HG03520 (cell line): ENCODE measurements at regions not wholly inside any gene's neighbourhood (a gene's known extent, or its start where the extent isn't known, plus 50 kb on each side); places are given as distances from the start of the nearest gene placed in this dataset.

Source experiments
- ATAC-seq: cut with Tn5 transposase; IDR thresholded peaks from one replicate; pipeline ENCODE4 v1.9.1; 2021; ENCODE audit warnings: mild to moderate bottlenecking, moderate library complexity; ENCODE audit not compliant: unreplicated experiment

- ATAC-seq: no peak
These were observed 109.2 kb upstream of the SMIM23 start for GRCh38 chr5:171676286-171676944.

- no peak for ATAC-seq
These were observed 107.0 kb upstream of the SMIM23 start for GRCh38 chr5:171678646-171679045.

GRCh38 chr5:171680485-171680884 is 105.1 kb upstream of the SMIM23 start:
- ATAC-seq: no peak

GRCh38 chr5:171681061-171681460 is 104.6 kb upstream of the SMIM23 start:
- no peak for ATAC-seq

- ATAC-seq: no peak
These were observed 103.9 kb upstream of the SMIM23 start for GRCh38 chr5:171681677-171682076.

GRCh38 chr5:171682801-171683200 is 102.8 kb upstream of the SMIM23 start:
- ATAC-seq: no peak

GRCh38 chr5:171684169-171684568 is 101.4 kb upstream of the SMIM23 start:
- no peak for ATAC-seq

GRCh38 chr5:171688696-171689495 is 96.7 kb upstream of the SMIM23 start:
- no peak for ATAC-seq

- no peak for ATAC-seq
These were observed 95.7 kb upstream of the SMIM23 start for GRCh38 chr5:171689853-171690417.

GRCh38 chr5:171692107-171692506 is 93.5 kb upstream of the SMIM23 start:
- no peak for ATAC-seq

GRCh38 chr5:171692936-171693335 is 92.7 kb upstream of the SMIM23 start:
- ATAC-seq: no peak

GRCh38 chr5:171693412-171693811 is 92.2 kb upstream of the SMIM23 start:
- no peak for ATAC-seq

GRCh38 chr5:171695804-171696203 is 89.8 kb upstream of the SMIM23 start:
- no peak for ATAC-seq

GRCh38 chr5:171697221-171698102 is 88.2 kb upstream of the SMIM23 start:
- no peak for ATAC-seq

GRCh38 chr5:171700318-171700912 is 85.2 kb upstream of the SMIM23 start:
- ATAC-seq: no peak

GRCh38 chr5:171701100-171701541 is 84.5 kb upstream of the SMIM23 start:
- ATAC-seq: no peak

- no peak for ATAC-seq
These were observed 83.4 kb upstream of the SMIM23 start for GRCh38 chr5:171702135-171702770.

- ATAC-seq: no peak
These were observed 82.5 kb upstream of the SMIM23 start for GRCh38 chr5:171703146-171703545.

GRCh38 chr5:171705036-171705435 is 80.6 kb upstream of the SMIM23 start:
- ATAC-seq: no peak

GRCh38 chr5:171705830-171706468 is 79.7 kb upstream of the SMIM23 start:
- no peak for ATAC-seq
